HG03442 (cell line): ENCODE measurements at regions not wholly inside any gene's neighbourhood (a gene's known extent, or its start where the extent isn't known, plus 50 kb on each side); places are given as distances from the start of the nearest gene placed in this dataset.

ENCODE experiments used
- ATAC-seq: cut with Tn5 transposase; IDR thresholded peaks from one replicate; pipeline ENCODE4 v1.9.1; 2021; ENCODE audit warnings: mild to moderate bottlenecking, moderate library complexity; ENCODE audit not compliant: unreplicated experiment

- ATAC-seq = no peak
These were observed 717.2 kb downstream of the NCAM2 start for GRCh38 chr21:21715266-21715969.

- no peak for ATAC-seq
These were observed 724.5 kb downstream of the NCAM2 start for GRCh38 chr21:21722731-21723130.

DNA sequence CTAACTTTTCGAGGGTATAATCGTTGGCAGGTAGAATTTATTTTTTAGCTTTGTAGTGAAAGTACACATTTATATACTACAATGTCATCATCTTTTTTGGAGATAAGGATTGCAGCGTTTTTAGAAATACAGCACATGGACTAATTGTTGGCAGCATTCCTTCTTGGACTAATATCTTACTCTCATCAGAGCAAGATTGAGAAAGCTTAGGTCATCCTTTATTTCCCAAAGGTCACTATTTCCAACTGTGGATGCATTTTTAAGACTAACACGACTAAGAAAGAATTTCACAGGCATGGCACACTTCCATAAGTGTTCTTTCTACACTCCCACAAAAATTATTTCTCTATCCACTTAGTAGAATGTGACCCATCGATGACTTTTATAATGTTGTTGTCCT is 732.3 kb downstream of the NCAM2 start:
- no peak for ATAC-seq

GRCh38 chr21:21731626-21732025 is 733.4 kb downstream of the NCAM2 start:
- ATAC-seq = no peak

GRCh38 chr21:21734088-21734487 is 735.9 kb downstream of the NCAM2 start:
- no peak for ATAC-seq

DNA sequence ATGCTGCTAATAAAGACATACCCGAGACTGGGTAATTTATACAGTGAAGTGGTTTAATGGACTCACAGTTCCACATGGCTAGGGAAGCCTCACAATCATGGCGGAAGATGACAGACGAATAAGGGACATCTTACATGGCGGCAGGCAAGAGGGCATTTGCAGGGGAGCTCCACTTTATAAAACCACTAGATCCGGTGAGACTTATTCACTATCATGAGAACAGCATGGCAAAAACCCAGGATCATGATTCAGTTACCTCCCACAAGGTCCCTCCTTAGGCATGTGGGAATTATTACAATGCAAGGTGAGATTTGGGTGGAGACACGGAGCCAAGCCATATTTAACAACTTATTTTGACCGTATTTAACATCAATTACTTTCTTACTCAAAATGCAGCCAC is 739.0 kb downstream of the NCAM2 start:
- ATAC-seq = no peak

GRCh38 chr21:21740207-21740606 is 742.0 kb downstream of the NCAM2 start:
- ATAC-seq = no peak

GRCh38 chr21:21750124-21750825 is 752.1 kb downstream of the NCAM2 start:
- no peak for ATAC-seq

GRCh38 chr21:21751286-21751685 is 753.1 kb downstream of the NCAM2 start:
- ATAC-seq = no peak

- ATAC-seq = no peak
These were observed 764.6 kb downstream of the NCAM2 start for GRCh38 chr21:21762855-21763254.

GRCh38 chr21:21764281-21764680 is 766.1 kb downstream of the NCAM2 start:
- ATAC-seq = no peak

GRCh38 chr21:21767276-21767675 is 769.1 kb downstream of the NCAM2 start:
- no peak for ATAC-seq

DNA sequence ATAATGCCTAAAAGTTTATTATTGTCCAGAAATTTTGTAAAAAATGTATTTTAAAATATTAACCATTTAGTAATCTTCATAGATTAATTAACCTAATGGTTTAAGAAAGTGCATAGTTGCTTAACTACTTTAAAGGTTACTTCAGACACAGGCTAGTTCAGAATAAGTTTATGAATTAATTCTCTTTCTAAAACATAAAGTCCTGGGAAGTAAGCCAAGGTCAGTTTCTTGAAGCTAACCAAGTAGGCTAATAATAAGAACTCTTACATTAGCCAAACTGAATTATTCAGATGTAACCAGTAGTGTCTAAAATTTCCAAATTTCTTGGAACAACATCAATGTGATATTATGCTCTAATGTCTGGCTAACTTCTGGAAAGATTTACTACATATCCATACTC is 790.4 kb downstream of the NCAM2 start:
- ATAC-seq = no peak

DNA sequence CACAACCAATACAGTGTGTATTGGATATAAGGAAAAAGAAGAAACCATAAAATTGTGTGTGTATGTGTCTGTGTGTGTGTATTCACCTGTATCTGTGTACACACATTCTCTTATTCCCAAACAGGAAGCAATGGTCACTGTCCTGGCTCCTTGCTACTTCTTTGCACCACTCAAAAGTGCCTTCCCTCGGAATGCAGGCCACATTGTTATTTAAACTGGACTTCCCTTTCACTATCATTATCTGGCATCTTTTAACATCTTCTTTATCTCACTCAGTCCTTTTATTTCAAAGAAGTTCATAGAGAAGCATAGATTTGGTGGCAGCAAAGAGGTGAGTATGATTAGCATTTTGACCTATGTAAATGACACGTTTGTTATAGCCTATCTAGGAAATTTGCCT is 803.7 kb downstream of the NCAM2 start:
- no peak for ATAC-seq

- ATAC-seq = no peak
These were observed 808.7 kb downstream of the NCAM2 start for GRCh38 chr21:21806711-21807597.

DNA sequence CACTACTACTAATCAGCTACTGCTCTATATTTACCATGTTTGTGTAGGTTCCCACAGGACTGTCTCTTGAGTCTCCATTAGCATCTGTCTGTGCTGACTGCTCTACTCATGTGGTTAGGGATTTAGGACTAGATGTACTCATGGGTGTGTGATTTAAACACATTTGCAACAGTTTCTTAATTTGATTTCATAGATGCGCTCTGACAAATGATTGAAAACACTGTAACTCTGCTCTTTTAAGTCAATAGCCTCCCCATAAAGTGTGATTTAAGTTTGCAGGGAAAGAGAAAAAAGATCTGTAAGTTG is 809.3 kb downstream of the NCAM2 start:
- no peak for ATAC-seq

DNA sequence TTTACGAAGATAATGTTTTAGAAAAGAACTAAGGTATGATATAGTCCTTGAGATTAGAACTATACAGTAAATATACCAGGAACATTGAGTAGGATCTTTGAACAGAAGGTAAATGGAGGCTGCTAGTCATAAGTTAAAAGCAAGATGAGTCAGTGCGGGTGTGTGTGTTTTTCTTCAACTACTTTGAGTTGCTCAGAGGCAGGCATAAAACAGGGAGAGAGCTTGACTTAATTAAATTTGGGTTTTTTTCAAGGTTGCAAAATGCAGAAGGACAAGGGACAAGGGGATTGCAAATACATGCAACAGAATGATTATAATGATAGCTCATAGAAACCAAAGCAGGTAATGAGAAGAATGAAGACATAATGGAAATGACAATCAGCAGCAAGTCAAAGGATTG is 815.1 kb downstream of the NCAM2 start:
- no peak for ATAC-seq

GRCh38 chr21:21813934-21814333 is 815.7 kb downstream of the NCAM2 start:
- ATAC-seq = no peak

- ATAC-seq = no peak
These were observed 818.6 kb downstream of the NCAM2 start for GRCh38 chr21:21816778-21817177.

DNA sequence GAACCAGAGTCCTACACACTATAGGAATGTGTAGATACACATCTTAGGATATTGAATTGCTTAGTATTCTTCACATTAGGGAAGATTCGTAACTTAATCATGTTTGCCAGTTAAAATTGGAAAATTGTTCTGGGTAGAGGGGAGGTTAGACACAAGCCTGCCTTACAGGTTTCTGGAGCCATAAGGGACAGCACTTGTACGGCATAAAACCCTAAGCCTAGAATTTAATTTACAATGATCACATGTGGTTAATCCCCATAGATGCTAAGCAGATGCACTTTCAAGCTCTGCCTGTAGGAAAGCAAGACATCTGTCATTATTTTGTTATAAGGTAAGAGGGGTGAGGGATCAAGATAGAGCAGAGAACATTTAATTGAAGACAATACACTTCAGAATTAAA is 820.7 kb downstream of the NCAM2 start:
- ATAC-seq = no peak

DNA sequence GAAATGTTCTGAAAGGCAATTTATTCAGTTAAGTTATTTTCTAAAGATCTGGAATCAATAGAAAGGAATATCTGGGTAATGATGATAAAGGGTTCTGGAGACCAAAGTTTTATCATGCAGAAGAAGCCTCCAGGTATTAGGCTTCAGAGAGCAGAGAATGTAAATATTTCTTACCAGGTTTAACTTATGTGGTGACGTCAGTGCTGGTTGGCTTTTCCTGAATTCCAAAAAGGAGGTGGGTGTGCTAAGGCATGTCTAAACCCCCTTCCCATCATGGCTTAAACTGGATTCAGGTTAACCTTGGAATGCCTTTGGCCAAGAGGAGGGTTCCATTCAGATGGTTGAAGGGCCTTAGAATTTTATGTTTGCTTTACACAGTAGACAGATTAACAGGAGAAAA is 829.9 kb downstream of the NCAM2 start:
- ATAC-seq = no peak

DNA sequence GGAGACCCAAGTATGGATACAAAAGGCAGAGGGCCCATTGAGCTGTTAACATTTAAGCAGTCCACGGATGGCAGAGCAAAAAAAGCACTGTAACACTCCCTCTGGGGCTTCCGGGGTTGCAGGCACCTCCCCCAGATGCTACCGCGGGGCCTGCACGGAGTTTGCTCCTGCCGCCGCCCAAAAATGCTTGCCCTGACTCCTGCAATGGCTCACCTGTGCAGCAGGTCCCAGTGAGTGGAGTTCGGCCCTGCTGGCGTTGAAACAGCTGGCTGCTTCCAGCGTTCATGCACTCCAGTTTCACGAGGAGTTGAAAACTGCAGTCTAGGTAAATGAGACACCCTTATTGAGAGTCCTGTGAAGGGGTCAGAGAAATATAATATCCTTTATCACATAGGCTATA is 832.8 kb downstream of the NCAM2 start:
- ATAC-seq = no peak
